Inferior parietal cortex (tissue), 1 donor: ENCODE measurements at regions not wholly inside any gene's neighbourhood (a gene's known extent, or its start where the extent isn't known, plus 50 kb on each side); places are given as distances from the start of the nearest gene placed in this dataset.
"Not testable (repeated sequence)": the region's sequence is repeated elsewhere in the genome, so short reads cannot be mapped to it uniquely, and the experiment has no call there.

Experiments
- DNase-seq: peaks from one replicate; pipeline ENCODE4 v3.0.0-alpha.2; 2016; ENCODE audit errors: extremely low spot score

- DNase-seq: no peak
Measured at GRCh38 chr17:69669441-69670178, 255.1 kb downstream of the MAP2K6 start.

- no peak for DNase-seq
Measured at GRCh38 chr17:69672924-69673323, 258.4 kb downstream of the MAP2K6 start.

GRCh38 chr17:69677130-69677529, 262.6 kb downstream of the MAP2K6 start:
- no peak for DNase-seq

- DNase-seq: no peak
Measured at GRCh38 chr17:69678206-69678605, 263.7 kb downstream of the MAP2K6 start.

- DNase-seq: no peak
Measured at GRCh38 chr17:69679829-69680228, 265.3 kb downstream of the MAP2K6 start.

- no peak for DNase-seq
Measured at GRCh38 chr17:69684251-69684650, 269.8 kb downstream of the MAP2K6 start.

- not testable (repeated sequence) for DNase-seq
Measured at GRCh38 chr17:69685150-69685549, 270.7 kb downstream of the MAP2K6 start.

- DNase-seq: no peak
Measured at GRCh38 chr17:69690531-69690930, 276.0 kb downstream of the MAP2K6 start.

GRCh38 chr17:69692171-69692570, 277.7 kb downstream of the MAP2K6 start:
- DNase-seq: no peak

- no peak for DNase-seq
Measured at GRCh38 chr17:69695646-69696045, 281.1 kb downstream of the MAP2K6 start.

GRCh38 chr17:69696650-69697049, 282.2 kb downstream of the MAP2K6 start:
- DNase-seq: no peak

- DNase-seq: not testable (repeated sequence)
Measured at GRCh38 chr17:69698352-69698751, 283.9 kb downstream of the MAP2K6 start.

GRCh38 chr17:69702078-69702477, 287.6 kb downstream of the MAP2K6 start:
- DNase-seq: no peak

- no peak for DNase-seq
Measured at GRCh38 chr17:69703751-69704150, 289.3 kb downstream of the MAP2K6 start.

- DNase-seq: no peak
Measured at GRCh38 chr17:69704935-69705334, 290.4 kb downstream of the MAP2K6 start.

GRCh38 chr17:69706127-69706526, 291.6 kb downstream of the MAP2K6 start:
- no peak for DNase-seq

GRCh38 chr17:69709441-69709840, 294.9 kb downstream of the MAP2K6 start:
- DNase-seq: no peak

- DNase-seq: no peak
Measured at GRCh38 chr17:69710926-69711325, 296.4 kb downstream of the MAP2K6 start.

- DNase-seq: no peak
Measured at GRCh38 chr17:69711541-69711940, 297.0 kb downstream of the MAP2K6 start.

- DNase-seq: no peak
Measured at GRCh38 chr17:69712801-69713311, 298.4 kb downstream of the MAP2K6 start.

- no peak for DNase-seq
Measured at GRCh38 chr17:69713815-69714214, 299.3 kb downstream of the MAP2K6 start.

- DNase-seq: no peak
Measured at GRCh38 chr17:69714669-69715068, 300.2 kb downstream of the MAP2K6 start.

- no peak for DNase-seq
Measured at GRCh38 chr17:69715656-69716055, 301.2 kb downstream of the MAP2K6 start.

GRCh38 chr17:69716556-69716955, 302.1 kb downstream of the MAP2K6 start:
- DNase-seq: no peak
